B cell (primary cell): ENCODE measurements at regions not wholly inside any gene's neighbourhood (a gene's known extent, or its start where the extent isn't known, plus 50 kb on each side); places are given as distances from the start of the nearest gene placed in this dataset.

Experiments used
- ATAC-seq: fragments of 200-7000 bp; cut with Tn5 transposase; one replicate; pipeline ENCODE4 v1.10.0; 2021; ENCODE audit warnings: low read depth, mild to moderate bottlenecking, moderate number of reproducible peaks, moderate library complexity
- CTCF ChIA-PET: fragments of 350-600 bp; sonication (Branson Sonifier 250); formaldehyde crosslinking; loops from one replicate; lab custom pipeline; 2021; ENCODE audit warnings: antibody characterized with exemption, inconsistent platforms; lab: Charles Lee
- POLR2A ChIA-PET: fragments of 350-600 bp; sonication (Branson Sonifier 250); formaldehyde crosslinking; loops from one replicate; lab custom pipeline; 2021; ENCODE audit warnings: antibody characterized with exemption; lab: Charles Lee
- DNase-seq: peaks from one replicate; pipeline ENCODE4 v3.0.0; 2013
- H2AFZ ChIP-seq: 2 replicates; pipeline ENCODE4 v1.6.1; 2012; ENCODE audit warnings: mild to moderate bottlenecking, low read depth, low read length; ENCODE audit not compliant: insufficient read depth, poor library complexity, severe bottlenecking
- H3K27ac ChIP-seq, 2 donors: 1 replicate in 1 of 2; 2 replicates in 1 of 2; pipeline ENCODE4 v1.5.1; 2012 to 2013; ENCODE audit warnings: low read length in 2 of 2, mild to moderate bottlenecking in 2 of 2, moderate library complexity in 1 of 2
- H3K27me3 ChIP-seq, 4 experiments: fragments of 200-600 bp in 1 of 4; sonication (generic) in 1 of 4; replicated peaks in 1 of 4; 1 replicate in 2 of 4; 2 replicates in 2 of 4; pipeline versions ENCODE4 v1.6.1 to v1.7.0; 2013 to 2016; ENCODE audit warnings: low read length in 3 of 4, mild to moderate bottlenecking in 2 of 4, mixed read lengths in 1 of 4, moderate library complexity in 1 of 4; ENCODE audit not compliant: insufficient read depth in 4 of 4, control insufficient read depth in 3 of 4; ENCODE audit errors: control extremely low read depth in 1 of 4
- H3K36me3 ChIP-seq, 2 experiments: replicated peaks in 1 of 2; 1 replicate in 1 of 2; 2 replicates in 1 of 2; pipeline versions ENCODE4 v1.6.1 to v1.7.1; 2013; ENCODE audit warnings: low read length in 1 of 2; ENCODE audit not compliant: insufficient read depth in 2 of 2, control insufficient read depth in 1 of 2; ENCODE audit errors: control extremely low read depth in 1 of 2, extremely low read depth in 1 of 2
- H3K4me1 ChIP-seq, 2 donors: fragments of 200-600 bp in 1 of 2; sonication (generic) in 1 of 2; 1 replicate in 1 of 2; 2 replicates in 1 of 2; pipeline versions ENCODE4 v1.5.1 to v1.6.1; 2013 to 2017; ENCODE audit warnings: low read length in 2 of 2; ENCODE audit not compliant: control insufficient read depth in 2 of 2, insufficient read depth in 2 of 2
- H3K4me2 ChIP-seq: replicated peaks from 2 replicates; pipeline ENCODE3; 2012; ENCODE audit warnings: mild to moderate bottlenecking, low read depth, low read length; ENCODE audit not compliant: poor library complexity, severe bottlenecking
- H3K4me3 ChIP-seq, 5 experiments: fragments of 200-600 bp in 1 of 5; sonication (generic) in 1 of 5; 1 replicate in 3 of 5; 2 replicates in 2 of 5; pipeline versions ENCODE4 v1.5.1 to v1.7.0; 2011 to 2016; ENCODE audit warnings: low read length in 4 of 5, mild to moderate bottlenecking in 4 of 5, low read depth in 2 of 5, control low read depth in 1 of 5, moderate library complexity in 1 of 5; ENCODE audit not compliant: insufficient read depth in 1 of 5; ENCODE audit errors: control extremely low read depth in 1 of 5, extremely low read depth in 1 of 5
- H3K79me2 ChIP-seq: fragments of 200-600 bp; sonication (generic); one replicate; pipeline ENCODE4 v1.6.0; 2016; ENCODE audit warnings: low read length; ENCODE audit not compliant: control insufficient read depth, insufficient read depth
- H3K9ac ChIP-seq: fragments of 200-600 bp; sonication (generic); 2 replicates; pipeline ENCODE4 v1.6.1; 2017; ENCODE audit warnings: mild to moderate bottlenecking, low read length, moderate library complexity
- H3K9me3 ChIP-seq, 3 donors: one replicate each; pipeline versions ENCODE4 v1.6.1 to v1.7.1; 2013; ENCODE audit warnings: low read length in 2 of 3; ENCODE audit not compliant: control insufficient read depth in 2 of 3, insufficient read depth in 1 of 3; ENCODE audit errors: control extremely low read depth in 1 of 3
- H4K20me1 ChIP-seq: 2 replicates; pipeline ENCODE4 v1.6.0; 2012; ENCODE audit warnings: mild to moderate bottlenecking, low read length; ENCODE audit not compliant: insufficient read depth, control insufficient read depth, poor library complexity, severe bottlenecking
- H3K27ac Mint-ChIP-seq: one replicate; pipeline ENCODE4 v1.8.0; 2021; ENCODE audit warnings: mixed read lengths
- H3K27me3 Mint-ChIP-seq: one replicate; pipeline ENCODE4 v1.8.0; 2021; ENCODE audit warnings: mixed read lengths
- H3K4me1 Mint-ChIP-seq: one replicate; pipeline ENCODE4 v1.8.0; 2021; ENCODE audit warnings: mixed read lengths
- H3K4me3 Mint-ChIP-seq: one replicate; pipeline ENCODE4 v1.8.0; 2021; ENCODE audit warnings: mixed read lengths
- H3K9me3 Mint-ChIP-seq: one replicate; pipeline ENCODE4 v1.8.0; 2022; ENCODE audit warnings: mixed read lengths; ENCODE audit not compliant: insufficient read depth
- CTCF ChIP-seq: fragments of 200-600 bp; IDR thresholded peaks from one replicate; pipeline ENCODE4 v1.8.0; 2022; ENCODE audit warnings: antibody characterized with exemption, mild to moderate bottlenecking
- EZH2 ChIP-seq: IDR thresholded peaks from 2 replicates; pipeline ENCODE4 v1.6.1; 2012; ENCODE audit warnings: borderline replicate concordance, low read depth, mild to moderate bottlenecking, moderate library complexity, low read length; ENCODE audit not compliant: insufficient read depth, poor library complexity, severe bottlenecking
- WGBS: methylation state at CpG from one replicate; pipeline ENCODE4 v1.1.5; 2013; ENCODE audit warnings: missing lambda C conversion rate; ENCODE audit not compliant: insufficient coverage; 5-methylcytosine and 5-hydroxymethylcytosine counted together
- intact Hi-C: fragments of 100-400 bp; cut with micrococcal nuclease; formaldehyde crosslinking; loops from one replicate; pipeline ENCODE4 v1.10.0; 2022

- Histone ChIP-seq H3K36me3 (no peaks in the 10 kb centered on the region), H3K79me2 (no peaks in the 10 kb centered on the region), H3K9me3 (peaks cover 0 to 16% (median 2%) of the 10 kb centered on the region in 3 donors), H3K4me3 (no peak overlapping the region), H2AFZ (no peak overlapping the region), H4K20me1 (no peaks in the 10 kb centered on the region), H3K4me2 (no peak overlapping the region), H3K27ac (no peak overlapping the region), H3K27me3 (peaks cover 0 to 11% (median 0%) of the 10 kb centered on the region in 4 experiments), H3K4me1 (no peaks in the 10 kb centered on the region), H3K9ac (no peak overlapping the region)
- 94% methylated on average over 15 of the region's 15 CpGs for WGBS
- ATAC-seq = no peak
- no peak for DNase-seq
- Mint-ChIP-seq H3K27me3 (peaks cover 12% of the 10 kb centered on the region), H3K4me1 (no peaks in the 10 kb centered on the region), H3K4me3 (no peak overlapping the region), H3K27ac (no peak overlapping the region), H3K9me3 (peaks cover 8% of the 10 kb centered on the region)
- POLR2A ChIA-PET = no interaction called here
- intact Hi-C loops = no loop called here
- CTCF ChIA-PET = no interaction called here
- TF ChIP-seq EZH2 (no peak), CTCF (no peak)
Measured at GRCh38 chr6:170208182-170208601, 82.7 kb downstream of the DLL1 start.

GRCh38 chr6:170207586-170208181, 83.2 kb downstream of the DLL1 start:
- Mint-ChIP-seq H3K4me1 (no peaks in the 10 kb centered on the region), H3K27me3 (peaks cover 12% of the 10 kb centered on the region), H3K9me3 (peaks cover 8% of the 10 kb centered on the region), H3K27ac (no peak overlapping the region), H3K4me3 (no peak overlapping the region)
- TF ChIP-seq CTCF (no peak), EZH2 (no peak)
- no peak for ATAC-seq
- POLR2A ChIA-PET = no interaction called here
- Histone ChIP-seq H3K4me1 (no peaks in the 10 kb centered on the region), H3K27me3 (peaks cover 0 to 11% (median 0%) of the 10 kb centered on the region in 4 experiments), H3K4me2 (no peak overlapping the region), H3K36me3 (no peaks in the 10 kb centered on the region), H3K79me2 (no peaks in the 10 kb centered on the region), H2AFZ (no peak overlapping the region), H3K9me3 (peaks cover 0 to 17% (median 2%) of the 10 kb centered on the region in 3 donors), H3K27ac (no peak overlapping the region), H4K20me1 (no peaks in the 10 kb centered on the region), H3K9ac (no peak overlapping the region), H3K4me3 (no peak overlapping the region)
- intact Hi-C loops = no loop called here
- CTCF ChIA-PET = no interaction called here
- DNase-seq = no peak
- 100% methylated on average over 2 of the region's 10 CpGs for WGBS
